HG03097 (cell line): ENCODE measurements at regions not wholly inside any gene's neighbourhood (a gene's known extent, or its start where the extent isn't known, plus 50 kb on each side); places are given as distances from the start of the nearest gene placed in this dataset.
"Not testable (repeated sequence)": the region's sequence is repeated elsewhere in the genome, so short reads cannot be mapped to it uniquely, and the experiment has no call there.

Experiments used
- ATAC-seq: cut with Tn5 transposase; IDR thresholded peaks from one replicate; pipeline ENCODE4 v1.9.1; 2021; ENCODE audit not compliant: unreplicated experiment, low FRiP score

DNA sequence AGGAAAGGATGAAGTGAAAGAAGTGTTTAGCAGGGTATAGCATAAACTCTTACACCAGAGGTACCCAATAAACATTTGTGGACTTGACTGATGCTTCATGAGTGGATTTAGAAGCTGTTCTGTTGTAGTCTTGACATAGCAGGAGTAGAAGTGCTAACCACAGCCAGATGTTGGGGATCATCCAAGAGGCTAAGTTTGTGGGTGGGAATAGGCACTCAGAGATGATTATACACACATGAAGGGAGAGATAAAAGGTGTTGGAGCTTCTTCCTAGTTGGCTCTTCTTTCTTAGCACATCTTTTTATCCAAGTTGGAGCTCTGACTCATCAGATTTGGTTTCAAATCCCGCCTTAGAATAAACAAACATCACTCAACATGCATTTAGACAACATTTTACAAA lies 166.7 kb upstream of the E2F7 start:
- ATAC-seq = no peak

- ATAC-seq = no peak
Observed at GRCh38 chr12:77231501-77231918, 166.1 kb upstream of the E2F7 start.

DNA sequence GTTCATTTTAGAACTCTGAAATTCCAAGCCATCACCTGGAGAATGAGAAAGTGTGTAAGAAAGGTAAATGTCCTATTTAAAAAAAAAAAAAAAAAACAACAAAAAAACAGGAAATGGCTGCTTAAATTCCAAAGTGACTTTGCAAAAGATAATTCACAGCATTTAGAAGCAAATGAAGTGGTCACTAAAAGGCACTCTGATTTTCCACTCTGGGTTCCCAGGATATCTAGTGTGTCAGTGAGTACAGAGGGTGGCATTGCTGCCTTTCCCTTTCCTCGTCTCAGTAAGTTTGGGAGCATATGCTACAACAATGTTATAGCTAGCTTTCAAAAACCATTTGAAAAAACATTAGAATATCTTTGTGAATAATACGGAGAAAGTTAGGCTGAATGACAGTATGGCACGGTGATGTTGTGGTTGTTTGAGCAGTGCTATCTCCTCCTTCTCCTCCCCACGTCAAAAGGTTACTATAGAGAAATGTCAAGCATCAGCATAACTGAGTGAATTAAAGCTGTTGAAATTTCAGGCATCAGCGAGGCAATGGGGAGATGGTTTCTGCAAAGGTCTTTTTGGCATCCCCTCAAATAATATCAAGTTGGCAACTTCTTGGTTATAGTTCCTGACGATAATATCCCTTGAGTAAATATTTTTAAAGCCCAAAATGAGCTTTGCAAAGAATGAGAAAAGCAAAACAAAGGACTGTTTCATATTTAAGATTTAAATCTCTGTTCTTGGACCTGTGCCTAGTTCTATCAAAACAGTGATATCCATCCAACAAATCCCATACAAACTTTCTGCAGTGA lies 164.5 kb upstream of the E2F7 start:
- ATAC-seq = no peak

DNA sequence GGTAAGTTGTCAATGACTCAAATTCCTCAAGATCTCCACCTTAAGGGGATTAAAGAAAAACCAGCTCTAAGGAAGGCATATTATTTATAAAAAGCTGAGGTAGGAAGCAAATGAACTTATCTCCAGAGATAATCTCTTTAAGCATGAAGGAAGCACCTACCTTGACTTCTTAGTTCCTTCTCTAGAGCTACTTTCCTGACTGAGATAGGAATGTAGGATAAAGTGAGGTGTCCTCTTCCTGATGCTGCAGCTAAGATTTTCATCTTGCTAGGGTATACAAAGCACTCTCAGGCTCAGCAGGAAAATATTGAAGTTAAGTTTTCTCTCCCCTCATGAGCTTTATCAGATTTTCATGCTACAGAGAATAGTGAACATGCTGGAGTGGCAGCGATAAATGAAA lies 163.0 kb upstream of the E2F7 start:
- ATAC-seq = no peak

GRCh38 chr12:77226368-77226767 lies 161.0 kb upstream of the E2F7 start:
- ATAC-seq = no peak

DNA sequence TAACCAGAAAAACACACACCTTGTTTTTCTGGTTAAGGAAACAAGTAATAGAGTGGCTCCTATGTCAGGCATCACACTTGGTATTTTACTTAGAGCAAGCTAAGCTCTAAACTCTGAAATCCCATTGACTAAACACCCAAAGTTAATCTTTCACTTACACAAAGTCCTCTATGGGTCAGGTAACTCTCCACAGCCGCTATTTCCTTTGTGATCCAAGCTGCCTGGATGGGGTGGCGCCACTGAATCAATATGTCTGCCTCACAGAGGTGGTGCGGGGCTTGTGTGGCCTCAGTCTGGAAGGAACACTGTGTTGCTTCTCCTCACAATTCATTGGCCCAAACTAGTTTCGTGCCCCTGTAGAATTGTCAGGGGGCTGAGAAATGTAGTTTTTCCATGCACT lies 160.0 kb upstream of the E2F7 start:
- ATAC-seq = no peak

GRCh38 chr12:77224346-77224745 lies 159.0 kb upstream of the E2F7 start:
- no peak for ATAC-seq

- no peak for ATAC-seq
Observed at GRCh38 chr12:77222336-77222735, 157.0 kb upstream of the E2F7 start.

DNA sequence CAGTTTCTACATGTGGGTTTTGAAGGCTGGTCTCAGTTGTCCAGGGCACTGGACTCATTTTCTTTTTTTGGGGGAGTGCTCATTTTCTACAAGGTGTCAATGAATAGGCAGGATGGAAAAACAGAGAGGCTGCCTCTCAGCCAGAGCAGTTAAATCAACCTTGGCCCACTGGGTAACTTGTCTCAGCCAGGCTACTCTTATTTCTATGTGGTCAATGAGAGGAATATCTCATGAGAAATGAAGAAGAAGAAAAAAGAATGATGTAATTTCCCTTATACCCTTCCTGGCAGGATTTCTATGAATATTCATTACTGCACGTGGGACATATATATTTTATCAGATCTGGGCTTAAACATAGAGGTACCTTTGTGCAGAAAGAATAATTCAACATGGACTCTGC lies 155.2 kb upstream of the E2F7 start:
- no peak for ATAC-seq

DNA sequence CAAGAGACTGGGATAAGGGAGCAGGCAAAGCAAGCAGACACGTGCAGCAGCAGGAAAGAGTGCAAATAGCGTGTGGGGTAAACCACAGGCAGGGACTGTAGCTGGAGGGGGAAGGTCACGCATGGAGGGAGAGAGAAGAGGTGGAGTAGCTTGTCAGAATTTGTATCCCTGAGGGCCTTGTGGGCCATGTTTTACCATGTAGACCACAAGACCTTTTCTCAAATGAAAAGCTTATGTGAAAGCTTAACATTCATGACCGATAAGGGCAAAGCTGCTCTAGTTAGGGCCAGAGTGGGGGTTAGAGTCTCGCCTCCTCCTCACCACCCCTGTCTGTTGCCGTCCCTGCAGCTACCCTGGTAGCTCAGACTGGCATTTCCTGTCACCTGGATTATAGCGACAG lies 152.9 kb upstream of the E2F7 start:
- ATAC-seq = no peak

- not testable (repeated sequence) for ATAC-seq
Observed at GRCh38 chr12:77216136-77216535, 150.8 kb upstream of the E2F7 start.

DNA sequence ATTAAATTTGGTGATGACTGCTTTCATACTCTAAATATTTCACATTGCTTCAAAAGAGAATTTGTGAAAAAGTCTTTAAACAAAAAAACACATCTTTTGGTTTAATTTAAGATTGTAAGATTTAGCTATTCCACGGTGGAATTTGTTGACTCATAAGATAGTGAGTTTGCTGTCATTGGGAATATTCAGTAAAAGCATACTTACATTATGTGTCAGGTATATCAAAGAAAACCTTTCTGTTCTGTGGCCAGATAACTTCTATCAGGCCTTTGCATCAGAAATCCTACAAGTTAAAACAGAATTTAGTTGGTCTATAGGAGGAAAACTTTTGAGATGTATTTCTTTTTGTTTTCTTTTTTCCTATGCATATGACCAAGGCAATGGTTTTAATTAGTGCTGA lies 148.8 kb upstream of the E2F7 start:
- no peak for ATAC-seq

DNA sequence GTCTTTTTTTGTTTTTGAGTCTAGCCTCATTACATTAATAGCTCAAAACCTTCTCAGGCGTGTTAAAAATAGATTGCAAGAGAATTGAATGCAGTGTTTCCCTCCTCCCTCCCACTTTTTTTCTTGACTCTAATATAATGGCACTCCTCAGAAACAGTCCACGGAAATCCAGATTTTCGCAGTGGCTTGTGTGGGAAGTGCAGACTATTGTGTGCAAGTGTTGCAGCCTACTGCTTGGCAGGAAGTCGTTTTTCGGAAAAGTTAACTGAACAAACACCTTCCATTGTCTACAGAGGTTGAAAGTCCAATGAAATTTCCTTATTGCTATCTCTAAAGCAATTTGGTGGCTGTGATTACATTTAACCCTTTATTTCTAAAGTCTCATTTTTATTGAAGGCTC lies 147.9 kb upstream of the E2F7 start:
- no peak for ATAC-seq

GRCh38 chr12:77210724-77211123 lies 145.4 kb upstream of the E2F7 start:
- ATAC-seq = no peak

GRCh38 chr12:77204083-77204482 lies 138.7 kb upstream of the E2F7 start:
- ATAC-seq = no peak

DNA sequence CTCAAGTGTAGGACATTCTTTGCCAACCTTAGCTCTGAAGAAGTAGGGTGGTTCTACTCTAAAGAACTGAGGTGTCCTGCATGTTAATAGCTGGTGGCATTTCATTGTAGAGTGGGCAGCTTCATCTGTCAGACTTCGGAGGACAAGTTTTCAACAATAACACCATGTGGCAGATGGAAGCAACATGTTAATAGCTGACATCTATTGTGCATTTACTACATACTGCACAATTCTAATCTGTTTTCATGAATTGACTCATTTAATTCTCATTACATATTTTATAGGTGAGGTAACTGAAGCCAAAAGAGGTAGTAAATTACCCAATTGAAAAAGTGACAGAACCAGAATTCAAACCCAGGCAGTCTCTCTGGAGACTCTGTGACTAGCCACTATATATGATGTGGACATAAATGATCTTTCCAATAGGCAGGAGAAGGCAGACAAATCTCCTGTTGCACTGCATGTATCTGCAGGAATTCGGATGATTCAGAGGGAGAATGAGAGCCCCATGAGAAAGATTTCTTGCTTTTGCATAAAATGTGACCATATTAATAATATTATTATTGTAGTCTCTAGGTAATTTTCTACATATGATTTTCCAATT lies 137.2 kb upstream of the E2F7 start:
- ATAC-seq = no peak

DNA sequence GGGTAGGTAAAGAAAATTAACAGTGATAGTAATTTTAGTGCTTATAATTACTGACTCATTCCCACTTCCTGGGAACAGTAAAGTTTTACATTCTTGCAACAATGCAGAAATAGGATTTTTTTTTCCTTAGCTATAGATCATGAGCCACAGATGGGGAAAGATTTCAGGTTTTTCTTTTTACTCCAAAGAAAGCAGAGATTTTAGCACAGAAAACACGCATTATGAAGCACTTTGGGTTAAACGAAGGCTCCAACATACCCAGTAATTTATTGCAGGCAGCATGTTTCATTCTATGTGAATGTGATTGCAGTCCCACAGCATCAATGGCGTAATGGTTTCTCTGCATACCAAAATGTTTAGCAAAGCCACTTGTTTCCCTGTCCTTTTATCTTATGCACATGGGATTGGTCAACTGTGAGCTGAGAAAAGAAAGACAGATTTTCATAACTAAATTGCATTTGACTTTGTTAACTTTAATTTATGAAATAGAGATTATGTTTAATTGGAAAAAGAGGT lies 124.6 kb upstream of the E2F7 start:
- ATAC-seq = no peak

DNA sequence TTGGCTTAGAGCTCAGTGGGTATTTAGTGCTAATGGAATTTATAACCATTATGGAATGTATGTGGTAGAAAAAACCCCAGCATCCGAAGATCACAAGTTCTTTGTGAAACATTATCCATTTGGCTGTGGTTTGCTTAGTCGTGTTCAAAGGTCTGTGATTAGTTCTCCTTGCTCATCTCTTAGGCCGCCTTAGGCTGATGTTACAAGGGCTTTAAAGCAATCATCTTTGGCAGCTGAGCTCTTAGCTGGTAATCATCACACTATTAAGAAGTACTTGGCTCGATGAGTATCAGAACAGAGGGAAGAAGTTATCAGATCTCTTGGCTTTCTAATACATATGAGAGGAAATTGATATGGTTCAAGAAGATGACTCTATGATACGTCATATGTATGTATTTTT lies 124.1 kb upstream of the E2F7 start:
- no peak for ATAC-seq

- no peak for ATAC-seq
Observed at GRCh38 chr12:77179515-77179914, 114.1 kb upstream of the E2F7 start.

DNA sequence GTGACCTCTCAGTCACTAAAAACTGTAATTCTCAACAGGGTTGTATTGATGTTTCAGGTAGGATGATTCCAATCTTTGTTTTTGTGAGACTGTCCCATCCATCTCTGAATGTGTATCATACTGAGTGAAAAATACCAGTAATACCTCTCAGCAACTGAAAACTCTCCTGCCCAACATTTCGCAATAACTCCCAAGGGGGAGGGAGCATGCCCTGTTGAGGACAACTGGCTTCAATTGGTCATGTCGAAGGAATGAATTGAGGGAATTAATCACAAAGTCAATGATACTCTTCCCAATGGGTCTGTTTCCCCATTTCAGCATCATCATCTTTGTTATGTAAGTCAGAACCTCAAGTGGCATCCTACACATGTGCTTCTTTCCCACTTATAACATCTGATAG lies 102.4 kb upstream of the E2F7 start:
- no peak for ATAC-seq

GRCh38 chr12:77166696-77167095 lies 101.3 kb upstream of the E2F7 start:
- no peak for ATAC-seq
